ENCODE measurements at regions not wholly inside any gene's neighbourhood (a gene's known extent, or its start where the extent isn't known, plus 50 kb on each side); places are given as distances from the start of the nearest gene placed in this dataset.

- no peak for TF ChIP-seq CTCF (IDR thresholded peaks at IDR 0.05)
- no peak for TF ChIP-seq EP300 (IDR thresholded peaks at IDR 0.05)
- no peak for TF ChIP-seq POLR2AphosphoS5 (IDR thresholded peaks at IDR 0.05)
- no peak for TF ChIP-seq POLR2A (IDR thresholded peaks at IDR 0.05)
Measured at GRCh38 chr13:47508527-47509228, 492.4 kb downstream of the SUCLA2 start.

Data from sigmoid colon (tissue), 4 donors.